NCI-H2107 treated with DMSO at 0.1 percent for 48 hours (cell line): ENCODE measurements at regions not wholly inside any gene's neighbourhood (a gene's known extent, or its start where the extent isn't known, plus 50 kb on each side); places are given as distances from the start of the nearest gene placed in this dataset.
"Not testable (repeated sequence)": the region's sequence is repeated elsewhere in the genome, so short reads cannot be mapped to it uniquely, and the experiment has no call there.

ENCODE experiments used
- DNase-seq: peaks from one replicate; lab custom pipeline; 2025; ENCODE audit not compliant: unreplicated experiment; lab: John Stamatoyannopoulos, UW

DNA sequence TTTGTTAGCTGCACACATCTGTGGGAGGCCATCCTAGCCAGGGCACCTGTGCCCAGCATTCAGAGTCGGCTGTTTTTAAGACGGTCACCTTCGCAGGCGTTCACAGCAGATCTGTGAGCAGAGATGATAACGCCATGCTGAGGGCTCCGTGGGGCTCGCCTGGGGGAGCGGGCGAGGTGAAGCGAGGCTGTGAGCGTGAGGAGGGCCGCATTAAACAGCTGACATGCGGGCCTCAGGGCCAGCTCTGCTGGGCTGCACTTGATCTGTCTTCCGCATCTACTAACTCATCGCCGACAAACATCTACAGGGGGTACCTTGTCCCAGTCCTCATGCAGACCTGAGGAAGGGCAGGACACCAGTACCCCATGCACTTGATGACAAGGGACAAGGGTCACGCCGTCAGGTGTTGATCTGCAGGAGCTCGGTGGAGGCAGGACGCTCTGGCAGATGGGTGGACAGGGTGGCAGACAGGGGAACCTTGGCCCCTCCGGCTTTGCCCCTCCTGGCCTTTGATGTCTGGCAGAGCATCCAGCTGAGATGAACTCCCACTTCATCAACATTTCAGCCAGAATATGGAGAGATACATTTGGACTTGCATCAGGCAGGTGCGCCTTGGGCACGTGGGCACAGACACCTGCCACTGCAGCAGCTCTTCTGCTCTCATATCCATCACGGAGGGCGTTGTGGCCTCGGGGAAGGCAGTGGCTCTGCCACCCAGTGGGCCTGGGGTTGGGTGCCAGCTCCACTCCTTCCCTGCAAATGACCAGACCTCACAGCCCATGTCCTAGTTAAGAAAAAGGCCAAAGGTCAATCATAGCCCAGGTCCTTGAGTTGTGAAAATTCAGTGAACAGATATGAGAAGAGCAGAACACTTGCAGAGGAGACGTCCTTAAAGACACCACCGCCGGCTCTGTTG lies 822.9 kb downstream of the BRD1 start:
- no peak for DNase-seq

DNA sequence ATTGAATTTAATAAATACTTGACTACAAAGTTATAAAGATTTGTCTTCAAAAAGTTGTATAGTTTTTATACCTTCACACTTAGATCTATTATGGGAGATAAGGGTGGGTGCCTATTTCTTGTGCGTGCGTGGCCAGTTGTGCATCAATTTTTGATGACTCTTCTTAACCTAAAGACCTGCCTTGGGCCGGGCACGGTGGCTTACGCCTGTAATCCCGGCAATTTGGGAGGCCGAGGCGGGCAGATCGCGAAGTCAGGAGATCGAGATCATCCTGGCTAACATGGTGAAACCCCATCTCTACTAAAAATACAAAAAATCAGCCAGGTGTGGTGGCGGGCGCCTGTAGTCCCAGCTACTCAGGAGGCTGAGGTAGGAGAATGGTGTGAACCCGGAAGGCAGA lies 830.1 kb downstream of the BRD1 start:
- DNase-seq = not testable (repeated sequence)

DNA sequence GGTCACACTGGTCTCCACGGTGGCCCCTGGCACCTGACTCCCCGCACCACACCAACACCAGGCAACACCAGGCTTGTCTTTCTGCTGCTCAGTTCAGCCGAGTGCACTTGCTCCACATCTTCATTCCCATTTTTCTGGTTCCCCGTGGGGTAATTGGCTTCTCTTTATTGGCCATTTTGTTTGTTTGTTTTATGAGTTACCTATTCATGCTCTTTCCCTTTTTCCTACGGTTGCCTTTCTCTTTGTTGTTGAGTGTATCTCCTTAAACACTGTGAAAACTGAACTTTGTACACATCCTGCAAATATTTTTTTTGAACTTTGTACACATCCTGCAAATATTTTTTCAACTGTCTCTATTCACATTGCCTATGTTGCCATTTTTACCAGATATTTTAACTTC lies 834.0 kb downstream of the BRD1 start:
- no peak for DNase-seq

DNA sequence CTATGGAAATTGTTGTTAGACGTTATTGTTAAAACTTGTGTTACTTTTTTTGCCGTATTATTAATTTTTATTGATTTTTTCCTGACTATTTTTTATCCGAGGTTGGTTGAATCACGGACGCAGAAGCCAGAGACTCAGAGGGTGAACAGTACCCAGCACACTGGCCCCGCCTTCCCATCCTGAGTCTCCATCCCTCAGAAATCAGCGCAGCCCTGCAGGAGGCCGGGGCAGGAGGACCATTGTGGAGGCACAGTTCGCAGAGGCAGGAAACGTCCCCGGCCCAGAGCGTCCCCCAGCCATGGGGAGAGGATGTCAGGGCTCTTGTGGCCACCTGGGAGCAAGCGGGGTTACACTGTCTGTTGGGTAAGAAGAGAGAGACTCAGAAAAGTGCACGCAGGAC lies 843.0 kb downstream of the BRD1 start:
- no peak for DNase-seq

DNA sequence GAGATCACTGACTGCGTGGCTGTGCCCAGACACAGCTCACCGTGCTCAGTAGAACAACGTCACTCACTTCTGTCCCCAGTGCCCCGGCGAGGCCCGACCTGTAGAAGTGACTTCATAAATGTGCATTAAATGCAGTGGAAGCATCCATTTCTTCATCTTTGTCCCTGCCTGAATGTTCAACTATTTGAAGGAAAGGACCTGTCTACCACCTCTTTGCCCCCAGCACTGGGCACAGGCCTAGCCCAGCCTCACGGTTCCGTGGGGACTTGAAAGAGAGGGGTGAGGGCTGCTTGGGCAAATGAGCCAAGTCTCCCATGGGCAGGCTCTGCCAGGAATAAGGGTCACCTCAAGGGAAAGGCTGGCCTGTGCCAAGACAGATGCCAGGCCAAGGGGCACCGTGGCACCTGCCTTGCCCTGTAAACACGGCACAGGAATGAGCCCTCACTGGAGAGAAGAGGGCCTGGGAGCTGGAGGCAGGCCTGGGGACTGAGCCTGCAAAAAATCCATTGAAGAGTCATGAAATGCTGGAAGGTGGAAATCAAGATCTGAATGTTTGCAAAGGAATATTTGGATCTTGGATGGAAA lies 845.3 kb downstream of the BRD1 start:
- no peak for DNase-seq

DNA sequence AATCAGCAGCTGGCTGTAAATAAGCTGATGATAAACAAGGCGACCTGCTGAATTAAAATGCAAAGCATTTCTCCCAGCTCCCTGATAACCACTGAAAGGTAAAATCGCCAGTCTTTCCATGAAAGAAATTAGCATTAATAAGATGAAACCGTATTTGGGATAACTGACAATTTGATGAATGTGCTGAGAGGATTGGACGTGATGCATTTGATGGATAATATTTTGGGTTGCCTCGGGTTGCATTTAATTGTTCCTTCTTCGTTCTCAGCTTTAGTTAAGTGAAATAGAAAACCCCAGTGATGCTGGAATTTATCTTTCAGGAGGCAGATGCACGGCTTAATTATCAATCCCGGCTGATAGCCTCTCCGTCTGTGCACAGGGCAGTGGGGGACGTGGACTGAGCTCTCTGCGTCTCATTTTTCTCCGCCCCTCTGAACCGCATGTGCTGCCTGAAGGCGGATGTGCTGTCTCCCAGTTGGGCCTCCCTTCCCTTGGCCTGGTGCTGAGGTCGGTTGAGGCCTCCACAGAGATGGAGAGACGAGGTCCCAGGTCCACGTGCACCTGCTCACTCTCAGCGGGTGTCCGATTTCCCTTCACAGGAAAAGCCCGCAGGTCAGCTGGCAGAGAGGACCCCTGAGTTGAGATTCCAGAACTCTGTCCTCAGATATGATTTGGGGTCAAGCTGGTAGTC lies 846.2 kb downstream of the BRD1 start:
- DNase-seq = no peak

DNA sequence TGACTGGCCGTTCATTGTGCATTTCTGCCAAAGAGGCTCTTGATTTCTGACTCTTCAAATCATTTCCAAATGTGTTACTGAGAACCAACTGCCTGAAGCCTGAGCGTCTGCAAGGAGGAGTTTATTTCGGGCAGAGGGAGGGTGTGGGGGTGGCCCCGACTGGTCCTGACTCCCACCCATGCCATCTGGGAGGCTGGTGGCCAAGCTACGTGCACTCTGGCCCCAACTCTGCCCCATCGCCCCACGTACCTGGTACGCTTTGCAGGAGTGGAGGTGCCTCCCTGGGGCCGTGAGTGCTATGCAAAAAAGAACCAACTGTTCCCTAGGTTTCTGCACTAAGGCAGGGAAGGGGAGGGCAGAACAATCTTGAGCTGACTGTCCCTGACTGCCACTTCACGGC lies 846.8 kb downstream of the BRD1 start:
- no peak for DNase-seq

DNA sequence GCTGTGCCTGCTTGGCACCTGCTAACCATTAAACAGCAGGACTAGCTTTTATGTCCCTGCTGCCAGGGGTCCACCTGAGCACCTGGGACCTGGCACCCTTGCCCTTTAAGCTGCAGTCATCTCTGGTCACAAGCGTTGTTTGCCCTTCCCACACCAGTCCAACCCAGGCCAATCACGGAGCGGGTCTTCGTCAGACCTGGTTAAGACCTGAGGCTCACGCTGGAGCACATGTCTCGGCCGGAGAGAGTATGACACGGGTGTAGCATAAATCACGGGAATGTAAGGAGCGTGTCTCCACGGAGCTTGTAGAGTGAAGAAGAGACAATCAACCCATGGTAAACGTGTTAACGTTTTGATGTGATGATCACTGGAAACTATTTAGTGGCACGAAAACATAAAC lies 847.3 kb downstream of the BRD1 start:
- DNase-seq = no peak

DNA sequence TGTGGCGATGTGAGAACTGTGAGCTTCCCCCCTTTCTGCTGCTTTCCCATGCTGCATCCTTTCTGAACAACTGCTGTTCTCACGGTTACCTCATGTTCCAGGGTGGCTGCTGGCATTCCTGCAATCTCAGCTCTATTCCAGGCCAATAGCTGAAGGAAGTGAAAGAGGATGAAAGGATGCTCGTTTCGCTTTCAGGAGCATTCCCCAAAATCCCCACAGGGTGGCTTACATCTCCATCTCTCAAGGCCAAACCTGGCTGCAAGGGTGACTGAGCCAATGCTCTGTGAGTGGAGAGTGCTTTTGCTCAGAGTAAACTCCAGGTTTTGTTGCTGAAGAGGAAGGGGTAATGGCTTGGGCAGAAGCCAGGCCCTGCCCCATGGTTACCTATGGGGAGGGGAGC lies 848.2 kb downstream of the BRD1 start:
- peak; percentile 2 for DNase-seq

DNA sequence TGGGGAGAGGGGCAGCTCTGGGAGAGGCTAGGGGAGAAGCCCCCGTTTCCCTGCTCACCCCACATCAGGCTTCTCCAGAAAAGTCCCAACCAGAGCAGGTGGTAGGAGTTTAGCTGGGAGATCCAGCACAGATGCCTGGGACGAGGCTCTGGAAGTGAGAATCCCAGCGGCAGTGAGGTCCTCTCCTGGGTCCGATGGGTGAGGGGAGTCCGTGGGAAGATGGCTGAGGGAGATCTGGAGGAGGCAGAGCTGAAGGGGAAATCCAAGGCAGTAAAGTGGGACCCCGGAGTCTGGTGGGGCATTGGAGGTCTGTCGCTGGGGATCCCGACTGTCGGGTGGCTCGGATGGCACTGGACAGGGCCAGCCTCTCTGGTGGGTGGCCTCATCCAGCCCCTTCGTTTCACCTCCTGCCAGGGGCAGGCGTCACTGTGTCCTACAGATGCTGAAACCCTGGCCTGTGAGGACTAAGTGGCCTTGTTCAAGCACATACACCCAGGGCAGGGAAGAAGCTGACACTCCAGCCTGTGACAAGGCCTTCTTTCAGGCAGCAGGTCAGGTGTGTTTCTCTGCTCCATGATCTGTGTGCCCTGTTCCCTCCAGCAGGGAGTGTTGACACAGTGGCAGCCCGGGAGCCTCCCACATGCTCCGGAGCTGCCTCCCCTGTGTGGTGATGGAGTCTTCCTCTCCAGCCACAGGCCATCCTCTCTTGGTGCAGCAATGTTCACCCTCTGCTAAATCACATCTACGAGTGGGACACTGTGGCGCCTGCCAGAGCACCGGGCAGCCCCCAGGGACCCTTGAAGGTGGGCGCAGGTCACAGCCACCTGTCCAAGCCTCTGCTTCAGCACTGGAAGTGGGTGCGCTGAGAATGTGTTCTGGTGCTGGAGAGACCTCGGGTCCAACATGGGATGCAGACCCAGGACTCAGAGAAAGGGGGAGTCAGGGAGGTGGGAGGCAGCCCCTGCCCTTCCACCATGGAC lies 850.8 kb downstream of the BRD1 start:
- DNase-seq = no peak

DNA sequence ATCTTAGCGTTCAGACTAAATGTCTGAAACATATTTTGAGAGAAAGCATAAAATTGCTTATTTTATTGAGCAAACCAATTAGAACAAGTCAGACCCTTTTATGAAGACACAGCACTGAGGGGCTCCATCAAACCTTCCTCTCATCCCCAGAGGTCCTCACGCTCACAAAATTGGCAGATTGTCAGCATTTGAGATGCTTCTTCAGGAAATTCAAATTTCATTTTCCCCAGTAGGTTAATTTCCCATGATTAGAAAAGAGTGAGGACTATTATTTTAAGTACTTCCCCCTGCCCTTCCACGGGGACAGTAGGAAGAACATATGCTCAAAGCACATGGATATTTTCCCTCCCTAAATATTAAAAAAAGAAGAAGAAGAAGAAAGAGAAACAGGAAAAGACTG lies 851.8 kb downstream of the BRD1 start:
- DNase-seq = no peak

DNA sequence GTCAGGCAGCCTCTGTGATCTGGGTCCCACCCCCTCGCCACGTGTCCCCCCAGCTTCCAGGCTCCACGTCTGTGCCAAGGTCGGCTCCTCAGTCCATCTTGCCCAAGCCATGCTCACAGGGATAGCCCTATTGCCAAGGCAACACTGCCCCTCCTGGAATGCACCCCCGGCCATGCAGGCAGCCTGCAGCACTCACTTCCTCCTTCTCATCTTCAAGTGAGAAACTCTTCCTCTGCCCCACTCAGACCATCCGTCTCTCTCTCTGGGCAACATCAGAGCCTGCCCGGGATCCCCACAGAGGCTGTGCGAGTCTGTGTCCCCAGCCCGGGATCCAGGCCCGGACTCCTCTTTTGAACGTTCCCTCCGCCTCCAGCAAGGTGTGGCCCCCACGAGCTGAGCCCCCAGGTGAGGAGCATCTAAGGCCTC lies 852.3 kb downstream of the BRD1 start:
- no peak for DNase-seq

DNA sequence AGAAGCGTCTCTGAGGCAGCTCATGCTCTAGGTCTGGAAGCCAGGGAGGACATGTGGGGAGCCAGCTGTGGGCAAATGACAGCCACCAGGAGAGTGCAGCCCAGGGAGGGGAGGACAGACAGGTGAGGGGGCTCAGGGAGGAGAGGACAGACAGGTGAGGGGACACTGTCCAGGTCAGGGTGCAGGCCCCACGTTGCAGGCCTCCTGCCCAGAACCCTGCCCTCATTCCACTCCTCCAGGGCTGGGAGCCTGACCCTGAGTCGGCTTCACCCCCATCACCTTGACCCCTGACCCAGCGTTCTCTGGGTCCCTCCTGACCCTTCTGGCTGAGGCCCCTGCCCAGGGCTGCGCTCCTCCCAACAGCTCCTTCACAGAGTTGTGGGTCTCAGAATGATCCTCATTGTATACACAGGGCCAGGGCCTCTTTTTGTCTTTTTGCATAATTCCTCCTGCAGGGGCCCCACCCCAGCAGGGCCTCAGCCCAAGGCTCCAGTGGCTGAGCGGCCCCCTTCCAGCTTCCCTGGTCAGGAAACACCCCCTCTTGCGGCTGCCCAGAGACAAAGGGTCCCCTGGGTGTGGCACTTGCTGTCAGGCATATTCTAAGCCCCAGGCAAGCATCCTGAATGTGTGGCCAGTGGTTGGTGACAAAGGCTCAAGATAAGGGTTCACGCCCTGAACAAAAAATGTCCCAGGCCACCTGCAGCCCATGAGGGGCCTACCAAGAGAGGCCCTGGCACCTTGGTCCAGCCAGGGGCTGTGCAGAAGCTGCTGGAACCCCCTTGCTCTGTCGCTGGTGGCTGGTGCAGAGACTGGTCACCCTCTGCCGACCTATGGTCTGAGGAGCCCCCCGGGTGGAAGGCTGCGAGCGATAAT lies 853.0 kb downstream of the BRD1 start:
- no peak for DNase-seq

DNA sequence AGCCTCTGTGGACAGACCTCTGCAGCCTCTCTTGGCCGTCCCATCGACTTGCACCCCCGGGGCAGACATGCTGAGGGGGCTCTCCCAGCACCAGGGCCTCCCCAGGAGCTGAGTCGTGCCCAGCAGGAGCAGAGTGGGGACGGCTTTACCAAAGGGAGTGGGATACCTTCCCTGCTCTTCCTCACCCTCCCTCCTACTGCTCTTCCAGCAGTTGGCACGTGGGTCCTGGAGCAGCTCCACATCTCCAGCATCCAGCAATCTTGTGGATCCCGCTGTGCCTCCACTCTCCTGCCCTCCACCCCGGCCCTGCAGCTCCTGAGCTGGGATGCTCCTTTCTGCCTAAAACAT lies 854.0 kb downstream of the BRD1 start:
- DNase-seq = no peak

DNA sequence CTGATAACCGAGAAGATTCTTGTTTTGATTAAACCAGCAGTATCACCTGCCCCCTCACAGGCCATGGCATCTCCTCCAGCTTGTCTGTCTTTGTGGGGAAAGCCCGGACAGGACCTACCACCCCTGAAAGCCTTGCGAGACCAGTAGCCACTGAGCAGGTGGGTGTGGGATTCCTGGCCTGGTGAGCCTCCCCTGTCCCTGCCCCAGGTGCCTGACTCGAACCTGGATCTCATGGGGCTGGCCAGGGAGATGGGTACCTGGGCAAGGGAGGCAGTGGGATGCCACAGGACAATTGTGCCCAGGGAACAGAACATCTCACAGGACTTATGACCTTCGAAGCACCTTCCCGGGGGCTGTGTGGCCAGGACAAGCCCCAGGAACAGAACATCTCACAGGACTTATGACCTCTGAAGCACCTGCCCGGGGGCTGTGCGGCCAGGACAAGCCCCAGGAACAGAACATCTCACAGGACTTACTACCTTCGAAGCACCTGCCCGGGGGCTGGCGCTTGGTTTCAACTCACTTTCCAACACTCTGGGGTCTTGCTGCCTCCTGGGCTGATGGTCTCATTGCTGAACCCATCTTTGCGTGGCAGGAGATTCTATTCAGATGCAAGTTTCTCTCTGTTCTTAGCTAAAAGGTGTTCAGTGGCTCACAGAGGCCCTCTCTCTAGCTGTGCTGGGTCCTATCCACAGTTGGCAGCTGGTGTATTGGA lies 854.5 kb downstream of the BRD1 start:
- no peak for DNase-seq

DNA sequence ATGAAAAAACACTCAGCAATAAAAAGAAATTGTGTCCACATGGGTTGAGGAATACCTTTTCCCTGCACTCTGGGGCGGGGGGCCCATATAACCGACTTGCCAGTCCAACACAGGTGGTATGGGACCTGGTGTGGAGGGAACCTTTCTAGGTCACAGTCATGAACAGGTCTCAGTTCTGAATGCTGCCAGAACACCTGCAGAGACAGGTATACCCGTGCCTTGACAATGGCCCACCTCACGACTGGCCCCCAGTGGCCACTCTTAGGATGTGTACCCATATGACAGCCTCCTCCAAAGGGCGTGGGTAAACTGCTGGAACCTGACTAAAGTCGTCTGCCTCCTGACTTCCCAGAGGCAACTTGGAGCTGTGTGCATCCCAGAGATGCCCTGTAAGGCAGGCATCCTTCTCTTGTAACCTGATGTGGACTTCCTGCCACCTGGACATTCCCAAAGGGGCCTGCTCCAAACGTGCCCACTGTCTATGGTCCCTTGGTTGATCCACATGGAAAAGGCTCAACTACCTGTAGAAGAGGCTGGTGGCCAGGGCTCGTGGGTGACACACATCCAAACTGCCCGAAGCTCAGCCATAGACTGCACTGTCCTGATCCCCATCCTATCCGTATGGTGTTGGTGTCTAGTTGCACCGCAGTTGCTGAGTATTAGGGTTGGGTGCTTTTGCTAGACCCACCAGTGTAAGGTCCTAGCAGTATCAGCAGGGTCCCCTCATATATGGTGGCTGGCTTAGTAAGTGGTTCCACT lies 859.3 kb downstream of the BRD1 start:
- DNase-seq = peak; percentile 3

DNA sequence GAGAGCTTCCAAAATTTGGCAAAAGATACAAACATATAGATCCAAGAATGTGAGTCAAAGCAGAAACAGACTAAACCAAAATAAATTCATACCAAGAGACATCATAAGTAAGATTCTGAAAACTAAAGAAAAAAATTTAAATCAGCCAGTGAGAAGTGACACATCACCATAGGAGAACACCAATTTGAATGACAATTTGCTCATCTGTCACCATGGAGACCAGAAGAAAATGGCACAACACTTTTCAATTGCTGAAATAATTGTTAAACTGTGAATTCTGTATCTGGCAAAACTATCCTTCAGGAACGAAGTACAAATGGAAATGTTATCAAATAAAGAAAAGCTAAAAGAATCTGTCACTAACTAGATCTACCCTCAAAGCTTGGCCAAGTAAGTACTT lies 864.3 kb downstream of the BRD1 start:
- no peak for DNase-seq

DNA sequence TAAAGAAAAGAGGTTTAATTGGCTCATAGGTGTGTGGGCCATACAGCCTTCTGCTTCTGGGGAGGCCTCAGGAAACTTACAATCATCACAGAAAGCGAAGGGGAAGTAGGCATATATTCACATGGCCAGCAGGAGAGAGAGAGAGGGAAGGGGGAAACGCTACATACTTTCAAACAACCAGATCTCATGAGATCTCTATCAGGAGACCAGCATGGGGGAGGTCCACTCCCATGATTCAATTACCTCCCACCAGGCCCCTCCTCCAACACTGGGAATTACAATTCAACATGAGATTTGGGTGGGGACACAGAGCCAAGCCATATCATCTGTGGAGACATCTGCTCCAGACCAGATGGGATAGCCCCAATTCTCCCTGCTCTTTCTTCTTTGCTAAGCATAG lies 866.0 kb downstream of the BRD1 start:
- DNase-seq = no peak
